Cardiac fibroblast (primary cell): ENCODE measurements at regions not wholly inside any gene's neighbourhood (a gene's known extent, or its start where the extent isn't known, plus 50 kb on each side); places are given as distances from the start of the nearest gene placed in this dataset.

ENCODE experiments used
- DNase-seq, 2 donors: peaks; one replicate each; pipeline versions ENCODE4 v3.0.0 to v3.0.0-alpha.2; 2010; ENCODE audit warnings: low read depth in 2 of 2
- H3K4me3 ChIP-seq, 2 donors: replicated peaks in 1 of 2; 1 replicate in 1 of 2; 2 replicates in 1 of 2; pipeline ENCODE4 v1.5.1; 2011; ENCODE audit warnings: low read depth in 2 of 2, low read length in 2 of 2, mild to moderate bottlenecking in 2 of 2, moderate library complexity in 1 of 2
- CTCF ChIP-seq: IDR thresholded peaks from one replicate; pipeline ENCODE4 v1.5.1; 2011; ENCODE audit warnings: low read depth, mild to moderate bottlenecking, low read length, inconsistent platforms

GRCh38 chr1:79792219-79792930 is 785.8 kb upstream of the ADGRL4 start:
- no peak overlapping the region for H3K4me3 ChIP-seq
- DNase-seq, result peak; percentile 81 to 94
- TF ChIP-seq CTCF, result no peak

- TF ChIP-seq CTCF, result no peak
- peak; percentile 35 to 50 for DNase-seq
- H3K4me3 ChIP-seq, result no peak overlapping the region
Observed at GRCh38 chr1:79791488-79792218, 785.1 kb upstream of the ADGRL4 start.

- no peak for TF ChIP-seq CTCF
- no peak overlapping the region for H3K4me3 ChIP-seq
- peak; percentile 22 to 24 for DNase-seq
Observed at GRCh38 chr1:79790950-79791349, 784.4 kb upstream of the ADGRL4 start.

- no peak for TF ChIP-seq CTCF
- DNase-seq, result no peak
- no peak overlapping the region for H3K4me3 ChIP-seq
Observed at GRCh38 chr1:79787631-79788030, 781.1 kb upstream of the ADGRL4 start.

- TF ChIP-seq CTCF, result no peak
- no peak for DNase-seq
- no peak overlapping the region for H3K4me3 ChIP-seq
Observed at GRCh38 chr1:79785964-79786363, 779.4 kb upstream of the ADGRL4 start.

- no peak for TF ChIP-seq CTCF
- DNase-seq, result no peak
- no peak overlapping the region for H3K4me3 ChIP-seq
Observed at GRCh38 chr1:79785561-79785960, 779.0 kb upstream of the ADGRL4 start.
